B cell (primary cell): ENCODE measurements at regions not wholly inside any gene's neighbourhood (a gene's known extent, or its start where the extent isn't known, plus 50 kb on each side); places are given as distances from the start of the nearest gene placed in this dataset.

ENCODE experiments used
- ATAC-seq: fragments of 200-7000 bp; cut with Tn5 transposase; one replicate; pipeline ENCODE4 v1.10.0; 2021; ENCODE audit warnings: low read depth, mild to moderate bottlenecking, moderate number of reproducible peaks, moderate library complexity
- CTCF ChIA-PET: fragments of 350-600 bp; sonication (Branson Sonifier 250); formaldehyde crosslinking; loops from one replicate; lab custom pipeline; 2021; ENCODE audit warnings: antibody characterized with exemption, inconsistent platforms; lab: Charles Lee
- POLR2A ChIA-PET: fragments of 350-600 bp; sonication (Branson Sonifier 250); formaldehyde crosslinking; loops from one replicate; lab custom pipeline; 2021; ENCODE audit warnings: antibody characterized with exemption; lab: Charles Lee
- DNase-seq: peaks from one replicate; pipeline ENCODE4 v3.0.0; 2013
- H2AFZ ChIP-seq: 2 replicates; pipeline ENCODE4 v1.6.1; 2012; ENCODE audit warnings: mild to moderate bottlenecking, low read depth, low read length; ENCODE audit not compliant: insufficient read depth, poor library complexity, severe bottlenecking
- H3K27ac ChIP-seq, 2 donors: 1 replicate in 1 of 2; 2 replicates in 1 of 2; pipeline ENCODE4 v1.5.1; 2012 to 2013; ENCODE audit warnings: low read length in 2 of 2, mild to moderate bottlenecking in 2 of 2, moderate library complexity in 1 of 2
- H3K27me3 ChIP-seq, 4 experiments: fragments of 200-600 bp in 1 of 4; sonication (generic) in 1 of 4; replicated peaks in 1 of 4; 1 replicate in 2 of 4; 2 replicates in 2 of 4; pipeline versions ENCODE4 v1.6.1 to v1.7.0; 2013 to 2016; ENCODE audit warnings: low read length in 3 of 4, mild to moderate bottlenecking in 2 of 4, mixed read lengths in 1 of 4, moderate library complexity in 1 of 4; ENCODE audit not compliant: insufficient read depth in 4 of 4, control insufficient read depth in 3 of 4; ENCODE audit errors: control extremely low read depth in 1 of 4
- H3K36me3 ChIP-seq, 2 experiments: replicated peaks in 1 of 2; 1 replicate in 1 of 2; 2 replicates in 1 of 2; pipeline versions ENCODE4 v1.6.1 to v1.7.1; 2013; ENCODE audit warnings: low read length in 1 of 2; ENCODE audit not compliant: insufficient read depth in 2 of 2, control insufficient read depth in 1 of 2; ENCODE audit errors: control extremely low read depth in 1 of 2, extremely low read depth in 1 of 2
- H3K4me1 ChIP-seq, 2 donors: fragments of 200-600 bp in 1 of 2; sonication (generic) in 1 of 2; 1 replicate in 1 of 2; 2 replicates in 1 of 2; pipeline versions ENCODE4 v1.5.1 to v1.6.1; 2013 to 2017; ENCODE audit warnings: low read length in 2 of 2; ENCODE audit not compliant: control insufficient read depth in 2 of 2, insufficient read depth in 2 of 2
- H3K4me2 ChIP-seq: replicated peaks from 2 replicates; pipeline ENCODE3; 2012; ENCODE audit warnings: mild to moderate bottlenecking, low read depth, low read length; ENCODE audit not compliant: poor library complexity, severe bottlenecking
- H3K4me3 ChIP-seq, 5 experiments: fragments of 200-600 bp in 1 of 5; sonication (generic) in 1 of 5; 1 replicate in 3 of 5; 2 replicates in 2 of 5; pipeline versions ENCODE4 v1.5.1 to v1.7.0; 2011 to 2016; ENCODE audit warnings: low read length in 4 of 5, mild to moderate bottlenecking in 4 of 5, low read depth in 2 of 5, control low read depth in 1 of 5, moderate library complexity in 1 of 5; ENCODE audit not compliant: insufficient read depth in 1 of 5; ENCODE audit errors: control extremely low read depth in 1 of 5, extremely low read depth in 1 of 5
- H3K79me2 ChIP-seq: fragments of 200-600 bp; sonication (generic); one replicate; pipeline ENCODE4 v1.6.0; 2016; ENCODE audit warnings: low read length; ENCODE audit not compliant: control insufficient read depth, insufficient read depth
- H3K9ac ChIP-seq: fragments of 200-600 bp; sonication (generic); 2 replicates; pipeline ENCODE4 v1.6.1; 2017; ENCODE audit warnings: mild to moderate bottlenecking, low read length, moderate library complexity
- H3K9me3 ChIP-seq, 3 donors: one replicate each; pipeline versions ENCODE4 v1.6.1 to v1.7.1; 2013; ENCODE audit warnings: low read length in 2 of 3; ENCODE audit not compliant: control insufficient read depth in 2 of 3, insufficient read depth in 1 of 3; ENCODE audit errors: control extremely low read depth in 1 of 3
- H4K20me1 ChIP-seq: 2 replicates; pipeline ENCODE4 v1.6.0; 2012; ENCODE audit warnings: mild to moderate bottlenecking, low read length; ENCODE audit not compliant: insufficient read depth, control insufficient read depth, poor library complexity, severe bottlenecking
- H3K27ac Mint-ChIP-seq: one replicate; pipeline ENCODE4 v1.8.0; 2021; ENCODE audit warnings: mixed read lengths
- H3K27me3 Mint-ChIP-seq: one replicate; pipeline ENCODE4 v1.8.0; 2021; ENCODE audit warnings: mixed read lengths
- H3K4me1 Mint-ChIP-seq: one replicate; pipeline ENCODE4 v1.8.0; 2021; ENCODE audit warnings: mixed read lengths
- H3K4me3 Mint-ChIP-seq: one replicate; pipeline ENCODE4 v1.8.0; 2021; ENCODE audit warnings: mixed read lengths
- H3K9me3 Mint-ChIP-seq: one replicate; pipeline ENCODE4 v1.8.0; 2022; ENCODE audit warnings: mixed read lengths; ENCODE audit not compliant: insufficient read depth
- CTCF ChIP-seq: fragments of 200-600 bp; IDR thresholded peaks from one replicate; pipeline ENCODE4 v1.8.0; 2022; ENCODE audit warnings: antibody characterized with exemption, mild to moderate bottlenecking
- EZH2 ChIP-seq: IDR thresholded peaks from 2 replicates; pipeline ENCODE4 v1.6.1; 2012; ENCODE audit warnings: borderline replicate concordance, low read depth, mild to moderate bottlenecking, moderate library complexity, low read length; ENCODE audit not compliant: insufficient read depth, poor library complexity, severe bottlenecking
- whole genome bisulfite sequencing: methylation state at CpG from one replicate; pipeline ENCODE4 v1.1.5; 2013; ENCODE audit warnings: missing lambda C conversion rate; ENCODE audit not compliant: insufficient coverage; 5-methylcytosine and 5-hydroxymethylcytosine counted together
- intact Hi-C: fragments of 100-400 bp; cut with micrococcal nuclease; formaldehyde crosslinking; loops from one replicate; pipeline ENCODE4 v1.10.0; 2022

- Histone ChIP-seq H4K20me1 (no peaks in the 10 kb centered on the region), H3K4me2 (no peak overlapping the region), H3K79me2 (no peaks in the 10 kb centered on the region), H2AFZ (no peak overlapping the region), H3K27ac (no peak overlapping the region), H3K4me3 (no peak overlapping the region), H3K36me3 (no peaks in the 10 kb centered on the region), H3K4me1 (no peaks in the 10 kb centered on the region), H3K27me3 (peaks cover 0 to 2% (median 0%) of the 10 kb centered on the region in 4 experiments), H3K9me3 (peaks cover 0 to 3% (median 0%) of the 10 kb centered on the region in 3 donors), H3K9ac (no peak overlapping the region)
- Mint-ChIP-seq H3K27ac (no peak overlapping the region), H3K27me3 (peaks cover 5% of the 10 kb centered on the region), H3K4me1 (no peaks in the 10 kb centered on the region), H3K9me3 (no peaks in the 10 kb centered on the region), H3K4me3 (no peak overlapping the region)
- TF ChIP-seq EZH2 (no peak), CTCF (no peak)
- no peak for DNase-seq
- 81% methylated on average over 2 of the region's 4 CpGs for WGBS
- ATAC-seq: no peak
- intact Hi-C loops: no loop called here
- ChIA-PET POLR2A (no interaction called here), CTCF (no interaction called here)
Observed at GRCh38 chr5:155103146-155103545, 89.6 kb downstream of the KIF4B start.

GRCh38 chr5:155104441-155104840 is 90.9 kb downstream of the KIF4B start:
- Mint-ChIP-seq H3K27me3 (peaks cover 5% of the 10 kb centered on the region), H3K4me1 (no peaks in the 10 kb centered on the region), H3K27ac (no peak overlapping the region), H3K9me3 (no peaks in the 10 kb centered on the region), H3K4me3 (no peak overlapping the region)
- H2AFZ ChIP-seq: no peak overlapping the region
- WGBS: no CpG with 5 or more reads among the region's 2 CpGs
- POLR2A ChIA-PET: no interaction called here
- ATAC-seq: no peak
- no peaks in the 10 kb centered on the region for H3K79me2 ChIP-seq
- H3K4me2 ChIP-seq: no peak overlapping the region
- intact Hi-C loops: no loop called here
- no peak for TF ChIP-seq CTCF
- no peak overlapping the region for H3K9ac ChIP-seq
- peaks cover 0 to 3% (median 0%) of the 10 kb centered on the region in 3 donors for H3K9me3 ChIP-seq
- no peaks in the 10 kb centered on the region for H4K20me1 ChIP-seq
- DNase-seq: no peak
- no peaks in the 10 kb centered on the region for H3K4me1 ChIP-seq
- CTCF ChIA-PET: no interaction called here
- peaks cover 0 to 2% (median 0%) of the 10 kb centered on the region in 4 experiments for H3K27me3 ChIP-seq
- H3K36me3 ChIP-seq: no peaks in the 10 kb centered on the region
- no peak overlapping the region for H3K4me3 ChIP-seq
- H3K27ac ChIP-seq: no peak overlapping the region
